ENCODE measurements at regions not wholly inside any gene's neighbourhood (a gene's known extent, or its start where the extent isn't known, plus 50 kb on each side); places are given as distances from the start of the nearest gene placed in this dataset.

GRCh38 chr18:73666772-73667171 lies 480.9 kb downstream of the FBXO15 start:
- WGBS (ENCODE audit: extremely low coverage, insufficient read length, low lambda C conversion rate): no CpG with 5 or more reads among the region's 1 CpG

More at GRCh38 chr18:73666772-73667171, 480.9 kb downstream of the FBXO15 start:
- no peaks in the 10 kb centered on the region for H3K4me1 ChIP-seq (ENCODE audit: insufficient read depth, low read length)
- Mint-ChIP-seq H3K27me3 (ENCODE audit: low read depth) (peaks cover 3% of the 10 kb centered on the region; the same call in 1 of the 2 replicates), H3K36me3 (ENCODE audit: insufficient read depth in 1 of 3, low read depth in 3 of 3) (no peaks in the 10 kb centered on the region; a peak in 1 of 7 replicates), H3K9me3 (no peaks in the 10 kb centered on the region; a peak in 1 of 5 replicates), H3K4me1 (no peaks in the 10 kb centered on the region), H3K4me3 (no peak overlapping the region), H3K27ac (no peak overlapping the region)
- no peak overlapping the region for H3K14ac ChIP-seq (ENCODE audit: insufficient read depth, low read length)
- H2BK12ac ChIP-seq (ENCODE audit: insufficient read length, low read depth, low read length): no peak overlapping the region
- no peak overlapping the region for H4K8ac ChIP-seq (replicated peaks; ENCODE audit: insufficient read length, low read depth, low read length)
- H2BK20ac ChIP-seq (ENCODE audit: low read depth, low read length, poor library complexity, severe bottlenecking): no peak overlapping the region
- no peak overlapping the region for H2BK15ac ChIP-seq (ENCODE audit: low read depth, low read length)
- no peak overlapping the region for H3K18ac ChIP-seq (ENCODE audit: insufficient read length, low read depth, low read length)
- DNase-seq: no peak
- H2BK5ac ChIP-seq (ENCODE audit: insufficient read length, low read length): no peak overlapping the region
- H4K5ac ChIP-seq (ENCODE audit: insufficient read length, low read depth, low read length): no peak overlapping the region
- no peak overlapping the region for H2AK5ac ChIP-seq (ENCODE audit: insufficient read length, low read length)
- no peak overlapping the region for H3K4me2 ChIP-seq (ENCODE audit: insufficient read depth, insufficient read length, low read length)
- H3K9ac ChIP-seq (ENCODE audit: extremely low read depth, insufficient read length, low read length): no peak overlapping the region
- no peaks in the 10 kb centered on the region for H3K27me3 ChIP-seq (ENCODE audit: insufficient read depth, low read length)
- no peak overlapping the region for H4K91ac ChIP-seq (ENCODE audit: insufficient read length, low read depth, low read length)
- no peak for TF ChIP-seq CTCF (conservative IDR thresholded peaks at IDR 0.05)
- H3K23ac ChIP-seq (ENCODE audit: insufficient read length, low read depth, low read length): no peak overlapping the region
- H3T11ph ChIP-seq (ENCODE audit: low read length): no peak overlapping the region
- H3K79me2 ChIP-seq (ENCODE audit: insufficient read depth, low read length): no peaks in the 10 kb centered on the region
- no peaks in the 10 kb centered on the region for H3K79me1 ChIP-seq (ENCODE audit: insufficient read depth, low read depth, low read length, poor library complexity, severe bottlenecking)
- H2AFZ ChIP-seq (ENCODE audit: low read length): no peak overlapping the region
- H3K9me3 ChIP-seq (ENCODE audit: control insufficient read depth, low read depth, low read length): no peaks in the 10 kb centered on the region
- no peaks in the 10 kb centered on the region for H3K23me2 ChIP-seq (ENCODE audit: insufficient read length, low read depth, low read length, poor library complexity, severe bottlenecking)
- no peak overlapping the region for H3K27ac ChIP-seq (ENCODE audit: insufficient read length, low read depth, low read length)
- H3K4ac ChIP-seq (ENCODE audit: low read depth, low read length): no peak overlapping the region
- H4K20me1 ChIP-seq (ENCODE audit: control insufficient read depth, insufficient read depth, insufficient read length): no peaks in the 10 kb centered on the region
- no peak overlapping the region for H3K56ac ChIP-seq (ENCODE audit: insufficient read length, low read depth, low read length)
- H2BK120ac ChIP-seq (ENCODE audit: low read depth, low read length, poor library complexity, severe bottlenecking): no peak overlapping the region

Measured in H9 (cell line).